IPS-18c (cell line): ENCODE measurements at regions not wholly inside any gene's neighbourhood (a gene's known extent, or its start where the extent isn't known, plus 50 kb on each side); places are given as distances from the start of the nearest gene placed in this dataset.

Experiments used
- H3K4me3 ChIP-seq: 2 replicates; pipeline ENCODE4 v1.7.0; 2013; ENCODE audit warnings: low read depth, mild to moderate bottlenecking, low read length, moderate library complexity; ENCODE audit not compliant: insufficient read depth
- H3K9me3 ChIP-seq: one replicate; pipeline ENCODE4 v1.6.1; 2013; ENCODE audit warnings: mild to moderate bottlenecking, low read length, moderate library complexity; ENCODE audit not compliant: control insufficient read depth, insufficient read depth

DNA sequence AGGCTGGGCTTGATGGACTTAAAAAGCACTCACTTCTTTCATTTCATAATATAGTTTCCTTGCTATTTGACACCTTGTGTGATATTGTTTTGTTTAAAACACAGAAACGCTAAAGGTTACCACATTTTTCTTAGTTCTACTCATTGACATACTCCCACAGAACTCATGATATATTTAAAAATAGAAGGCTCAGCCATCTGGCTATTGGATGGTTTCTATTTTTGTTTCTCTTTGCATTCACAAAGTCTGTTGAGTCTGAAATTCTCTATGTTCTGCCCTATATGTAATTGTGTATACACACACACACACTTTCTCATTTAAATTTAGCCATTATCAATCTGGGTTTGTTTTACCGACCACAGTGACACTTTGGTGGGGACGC lies 128.2 kb downstream of the SOX2 start:
- Histone ChIP-seq H3K4me3 (no peak overlapping the region), H3K9me3 (no peaks in the 10 kb centered on the region)

DNA sequence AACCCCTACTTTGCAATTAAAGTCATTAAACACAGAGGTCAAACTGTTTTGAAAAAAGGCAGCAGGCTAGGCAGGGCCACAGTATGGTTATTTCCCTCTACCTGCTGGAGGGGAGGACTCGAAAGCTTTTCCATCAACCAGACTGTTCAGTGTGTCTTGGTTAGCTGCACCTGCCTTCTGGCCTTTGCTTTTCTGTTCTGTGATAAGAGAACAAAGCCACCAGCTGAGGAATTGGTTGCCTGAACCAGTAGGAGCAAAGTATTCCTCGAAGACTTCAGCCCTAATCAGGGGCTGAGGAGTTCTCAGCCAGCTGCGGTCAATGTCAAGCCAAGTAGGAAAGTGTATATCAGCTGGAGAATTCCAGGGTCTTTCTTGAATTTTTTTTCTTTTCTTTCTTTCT lies 132.5 kb downstream of the SOX2 start:
- no peaks in the 10 kb centered on the region for H3K9me3 ChIP-seq
- no peak overlapping the region for H3K4me3 ChIP-seq

GRCh38 chr3:181847276-181847675 lies 135.6 kb downstream of the SOX2 start:
- no peak overlapping the region for H3K4me3 ChIP-seq
- no peaks in the 10 kb centered on the region for H3K9me3 ChIP-seq

GRCh38 chr3:181851063-181851462 lies 139.3 kb downstream of the SOX2 start:
- no peak overlapping the region for H3K4me3 ChIP-seq
- H3K9me3 ChIP-seq = no peaks in the 10 kb centered on the region

DNA sequence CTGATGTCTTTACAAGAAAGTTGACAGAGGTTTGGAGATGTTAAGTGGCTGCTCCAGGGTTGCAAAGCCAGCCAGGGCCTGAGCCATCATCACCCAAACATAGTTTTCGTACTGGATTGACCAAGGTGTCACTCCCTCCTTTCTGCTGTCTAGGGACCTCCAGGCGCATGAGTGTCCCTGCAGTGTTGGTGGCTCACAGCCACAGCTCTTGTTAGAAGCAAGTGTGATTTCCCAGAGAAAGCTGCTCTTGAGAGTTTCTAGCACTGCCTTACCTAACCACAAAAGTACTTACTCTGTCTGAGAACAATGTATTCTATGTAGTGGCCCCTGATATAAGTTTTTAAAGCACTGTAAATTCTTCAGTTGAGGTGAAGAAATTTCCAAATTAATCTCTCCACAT lies 144.1 kb downstream of the SOX2 start:
- no peak overlapping the region for H3K4me3 ChIP-seq
- no peaks in the 10 kb centered on the region for H3K9me3 ChIP-seq

GRCh38 chr3:181859518-181859917 lies 147.8 kb downstream of the SOX2 start:
- peaks cover 2% of the 10 kb centered on the region for H3K9me3 ChIP-seq
- H3K4me3 ChIP-seq = no peak overlapping the region

DNA sequence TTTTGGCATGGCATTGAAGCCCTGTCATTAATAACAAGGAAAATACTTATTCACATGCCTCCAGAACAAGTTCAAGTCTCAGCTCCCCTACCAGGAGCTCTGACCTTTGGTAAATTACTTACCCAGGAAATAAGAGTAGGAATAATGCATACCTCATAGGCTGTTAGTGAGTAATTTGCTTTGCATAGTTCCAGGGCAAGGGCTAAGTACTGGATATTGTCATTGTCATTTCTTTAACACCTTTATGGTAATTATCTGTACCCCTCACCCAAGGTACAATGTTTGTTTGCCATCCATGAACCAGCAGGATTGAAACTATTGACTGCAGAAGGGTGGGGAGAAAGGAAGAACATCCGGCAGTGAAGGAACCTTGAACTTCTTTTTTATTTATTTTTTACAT lies 148.5 kb downstream of the SOX2 start:
- Histone ChIP-seq H3K4me3 (no peak overlapping the region), H3K9me3 (peaks cover 2% of the 10 kb centered on the region)

- no peak overlapping the region for H3K4me3 ChIP-seq
- H3K9me3 ChIP-seq = peaks cover 2% of the 10 kb centered on the region
These were observed 150.8 kb downstream of the SOX2 start for GRCh38 chr3:181862502-181862901.

GRCh38 chr3:181868576-181869082 lies 156.9 kb downstream of the SOX2 start:
- Histone ChIP-seq H3K4me3 (no peak overlapping the region), H3K9me3 (no peaks in the 10 kb centered on the region)

DNA sequence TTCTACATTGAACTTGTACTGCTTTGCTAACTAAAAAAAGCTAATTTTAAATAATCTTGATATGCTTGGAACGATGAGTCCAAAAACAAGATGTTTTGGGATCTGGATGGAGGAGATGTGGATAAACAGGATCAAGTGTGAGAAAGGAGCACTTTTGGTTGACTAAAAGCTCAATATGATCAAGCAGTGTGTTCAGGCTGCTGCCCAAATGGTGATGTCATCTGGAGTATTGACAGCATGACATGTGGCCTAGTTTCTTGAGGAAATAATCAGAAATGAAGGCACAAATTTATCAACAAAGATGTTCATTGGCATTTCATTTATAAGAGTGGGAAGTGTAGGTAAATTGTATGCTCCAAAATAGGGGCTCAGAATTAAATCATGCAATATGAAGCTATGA lies 161.2 kb downstream of the SOX2 start:
- H3K9me3 ChIP-seq = no peaks in the 10 kb centered on the region
- no peak overlapping the region for H3K4me3 ChIP-seq

DNA sequence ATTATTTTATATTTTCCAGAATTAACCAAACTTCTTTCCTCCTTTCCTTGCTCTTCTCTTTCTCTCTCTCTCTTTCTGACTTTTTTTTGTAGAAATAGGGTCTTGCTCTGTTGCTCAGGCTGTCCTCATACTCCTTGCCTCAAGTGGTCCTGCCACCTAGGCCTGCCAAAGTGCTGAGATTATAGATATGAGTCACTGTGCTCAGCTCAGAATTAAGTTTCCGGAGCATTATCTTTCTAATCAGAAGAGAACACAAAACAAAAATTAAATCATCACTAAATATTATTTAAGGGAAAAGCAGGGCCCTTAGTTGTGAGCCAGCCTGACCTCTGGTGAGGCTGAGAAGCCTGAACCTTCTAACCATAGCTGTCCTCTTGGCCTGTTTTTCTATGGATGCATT lies 168.2 kb downstream of the SOX2 start:
- H3K4me3 ChIP-seq = no peak overlapping the region
- H3K9me3 ChIP-seq = no peaks in the 10 kb centered on the region

DNA sequence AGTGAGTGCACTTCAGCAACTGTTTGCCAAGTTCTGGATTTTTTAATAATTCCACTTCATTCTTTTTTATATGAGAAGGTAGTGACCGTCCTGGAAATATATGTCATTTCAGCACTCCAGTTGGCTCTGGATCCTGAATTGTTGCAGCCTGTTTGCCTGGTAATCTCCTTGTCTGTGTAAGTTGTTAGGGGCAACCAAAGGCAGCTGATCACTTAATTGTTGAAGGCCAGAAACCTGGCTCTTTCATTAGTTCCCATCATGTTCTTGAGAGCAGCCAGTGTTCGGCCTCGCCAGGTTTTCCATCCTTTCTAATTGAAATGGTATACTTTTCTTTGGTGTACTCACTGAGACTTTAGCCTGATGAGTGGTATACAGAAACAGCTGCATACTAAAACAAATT lies 168.6 kb downstream of the SOX2 start:
- no peaks in the 10 kb centered on the region for H3K9me3 ChIP-seq
- no peak overlapping the region for H3K4me3 ChIP-seq

DNA sequence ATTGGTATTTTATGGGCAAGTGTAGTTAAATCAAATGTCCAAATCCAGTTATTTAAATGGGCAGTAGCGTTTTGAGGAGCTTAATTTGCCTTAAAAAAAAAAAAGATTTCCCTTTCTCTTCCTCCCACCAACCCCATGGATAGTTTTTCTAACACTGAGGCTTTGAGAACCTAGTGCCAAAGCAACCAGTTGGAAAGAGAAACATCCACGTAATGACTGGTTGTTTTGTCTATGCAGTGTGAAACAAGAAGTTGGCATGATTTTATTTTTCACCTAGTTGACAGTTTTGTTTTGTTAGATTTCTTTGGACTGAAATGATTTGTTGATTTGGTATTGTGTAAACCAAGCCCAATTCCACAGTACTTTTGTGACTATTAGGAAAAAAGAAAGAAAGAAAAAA lies 170.0 kb downstream of the SOX2 start:
- no peaks in the 10 kb centered on the region for H3K9me3 ChIP-seq
- no peak overlapping the region for H3K4me3 ChIP-seq

- H3K4me3 ChIP-seq = no peak overlapping the region
- H3K9me3 ChIP-seq = no peaks in the 10 kb centered on the region
These were observed 174.3 kb downstream of the SOX2 start for GRCh38 chr3:181885868-181886630.

GRCh38 chr3:181886676-181887075 lies 175.0 kb downstream of the SOX2 start:
- no peak overlapping the region for H3K4me3 ChIP-seq
- no peaks in the 10 kb centered on the region for H3K9me3 ChIP-seq

DNA sequence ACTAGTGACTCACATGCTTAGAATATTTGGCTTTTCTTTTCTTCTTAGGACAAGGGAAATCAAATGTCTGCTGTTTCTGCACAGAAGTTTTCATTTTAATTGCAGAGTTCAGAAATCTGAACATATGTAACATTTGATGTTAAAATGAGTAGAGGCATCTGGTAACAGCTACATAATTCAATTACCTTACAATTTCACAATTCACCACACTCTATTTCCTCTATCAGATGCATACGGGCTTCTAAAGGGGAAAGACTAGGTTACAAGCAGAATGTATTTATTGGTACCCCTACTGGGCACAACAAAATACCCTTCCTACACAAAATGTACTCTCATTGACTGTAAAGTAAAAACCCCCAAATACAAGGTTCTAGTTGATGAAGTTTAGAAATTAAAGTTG lies 176.0 kb downstream of the SOX2 start:
- no peaks in the 10 kb centered on the region for H3K9me3 ChIP-seq
- no peak overlapping the region for H3K4me3 ChIP-seq

GRCh38 chr3:181888234-181888633 lies 176.5 kb downstream of the SOX2 start:
- no peaks in the 10 kb centered on the region for H3K9me3 ChIP-seq
- no peak overlapping the region for H3K4me3 ChIP-seq

DNA sequence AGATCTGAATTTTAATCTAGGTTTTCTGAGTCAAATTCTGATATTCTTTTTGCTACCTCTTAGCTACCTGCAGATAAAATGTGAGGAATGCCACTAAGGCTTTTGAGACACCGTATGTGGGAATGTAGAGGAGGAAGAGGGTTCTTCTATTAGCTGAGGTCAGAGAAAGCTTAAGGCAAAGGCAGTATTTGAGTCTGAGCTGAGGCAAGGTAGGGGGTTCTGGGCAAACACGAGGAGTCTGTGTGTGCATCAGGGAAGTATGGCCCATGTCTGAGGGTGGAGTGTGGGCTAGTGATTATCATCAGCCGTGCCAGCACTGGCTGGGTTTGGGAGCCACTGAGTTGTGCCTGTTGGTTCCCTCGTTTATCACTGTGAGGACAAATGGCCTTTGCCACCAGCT lies 181.1 kb downstream of the SOX2 start:
- Histone ChIP-seq H3K9me3 (no peaks in the 10 kb centered on the region), H3K4me3 (no peak overlapping the region)

DNA sequence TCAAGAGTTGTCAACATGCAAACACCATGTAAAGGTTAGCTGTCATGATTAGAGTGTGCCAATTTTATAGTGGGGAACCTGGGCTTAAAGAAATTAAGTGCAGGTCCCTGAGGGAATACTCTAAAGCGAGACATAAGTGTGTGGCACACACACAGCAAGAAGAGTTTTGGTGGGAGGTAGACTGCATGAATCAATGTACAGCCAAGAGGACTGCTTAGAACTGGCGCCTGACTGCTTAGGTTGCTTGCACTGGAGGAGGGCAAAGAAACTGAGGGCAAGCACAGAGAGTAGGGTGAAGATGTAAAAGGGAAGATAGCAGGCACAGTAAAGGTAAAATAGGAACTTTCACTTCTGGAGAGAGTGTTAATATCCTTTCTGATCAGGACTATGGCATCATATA lies 184.9 kb downstream of the SOX2 start:
- Histone ChIP-seq H3K9me3 (no peaks in the 10 kb centered on the region), H3K4me3 (no peak overlapping the region)
